HG03342 (cell line): ENCODE measurements at regions not wholly inside any gene's neighbourhood (a gene's known extent, or its start where the extent isn't known, plus 50 kb on each side); places are given as distances from the start of the nearest gene placed in this dataset.
"Not testable (repeated sequence)": the region's sequence is repeated elsewhere in the genome, so short reads cannot be mapped to it uniquely, and the experiment has no call there.

Experiments
- ATAC-seq: cut with Tn5 transposase; IDR thresholded peaks from one replicate; pipeline ENCODE4 v1.9.1; 2021; ENCODE audit warnings: mild to moderate bottlenecking, moderate library complexity; ENCODE audit not compliant: unreplicated experiment

DNA sequence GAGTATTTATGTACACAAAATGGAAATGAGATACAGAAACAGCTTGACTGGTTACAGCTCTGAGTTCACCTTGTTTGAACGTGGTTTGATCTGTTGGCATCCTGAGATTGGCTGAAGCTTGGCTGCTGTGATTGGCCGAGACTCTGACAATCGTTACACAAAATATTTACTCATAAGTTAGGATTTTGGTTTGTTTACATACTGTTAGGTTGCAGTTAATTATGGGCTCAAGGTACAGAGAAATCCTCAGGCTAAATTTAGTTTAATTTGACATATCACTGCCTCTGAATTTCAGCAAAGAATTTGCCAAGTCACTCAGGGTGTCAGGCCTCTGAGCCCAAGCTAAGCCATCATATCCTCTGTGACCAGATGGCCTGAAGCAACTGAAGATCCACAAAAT lies 227.3 kb downstream of the COPRS start:
- no peak for ATAC-seq

DNA sequence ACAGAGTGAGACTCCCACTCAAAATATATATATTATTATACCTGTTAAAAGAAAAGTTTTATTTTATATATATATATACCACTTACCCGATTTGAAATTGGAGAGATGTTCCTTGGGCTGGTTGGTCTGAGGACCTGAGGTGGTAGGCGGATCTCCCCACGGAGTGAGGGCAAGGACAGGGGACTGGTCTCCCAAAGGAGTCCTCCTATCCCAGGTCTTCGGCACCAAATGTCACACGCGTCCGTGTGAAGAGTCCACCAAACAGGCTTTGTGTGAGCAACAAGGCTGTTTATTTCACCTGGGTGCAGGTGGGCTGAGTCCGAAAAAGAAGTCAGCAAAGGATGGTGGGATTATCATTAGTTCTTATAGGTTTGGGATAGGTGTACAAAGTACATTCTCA lies 228.2 kb downstream of the COPRS start:
- ATAC-seq: not testable (repeated sequence)

DNA sequence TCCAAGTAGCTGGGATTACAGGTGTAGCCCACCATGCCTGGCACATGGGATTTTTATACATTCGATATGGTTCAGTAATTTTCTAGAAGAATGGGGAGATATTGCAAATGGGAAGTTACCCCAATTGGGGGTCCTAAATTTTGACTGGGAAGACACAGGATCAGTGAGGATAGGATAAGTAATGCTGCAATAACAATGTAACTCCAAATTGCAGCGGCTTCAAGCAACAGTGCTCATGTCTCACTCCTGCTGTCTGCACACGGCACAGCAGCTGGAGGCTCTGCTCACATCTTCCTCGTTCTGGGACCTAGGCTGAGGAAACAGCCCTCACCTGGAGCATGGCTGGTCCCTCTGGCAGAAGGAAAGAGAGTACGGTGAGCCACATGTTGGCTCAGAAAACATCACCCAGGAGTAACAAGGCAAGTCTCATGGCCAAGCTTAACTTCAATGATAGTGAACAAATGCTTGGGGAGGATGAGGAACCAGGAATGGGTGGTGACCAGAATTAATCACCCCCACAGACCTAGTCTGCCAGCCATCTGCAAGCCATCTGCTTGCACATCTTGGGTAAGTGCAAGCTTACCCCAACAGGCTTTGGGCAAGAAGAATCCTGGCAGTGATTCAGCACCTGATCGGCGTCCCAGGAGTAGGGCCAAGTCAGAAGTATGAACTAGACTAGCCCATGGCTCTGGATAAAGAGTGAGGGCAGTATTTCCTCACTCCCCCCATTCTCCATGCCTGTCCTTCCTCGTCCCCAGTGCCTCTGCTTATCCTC lies 229.2 kb downstream of the COPRS start:
- ATAC-seq: no peak

DNA sequence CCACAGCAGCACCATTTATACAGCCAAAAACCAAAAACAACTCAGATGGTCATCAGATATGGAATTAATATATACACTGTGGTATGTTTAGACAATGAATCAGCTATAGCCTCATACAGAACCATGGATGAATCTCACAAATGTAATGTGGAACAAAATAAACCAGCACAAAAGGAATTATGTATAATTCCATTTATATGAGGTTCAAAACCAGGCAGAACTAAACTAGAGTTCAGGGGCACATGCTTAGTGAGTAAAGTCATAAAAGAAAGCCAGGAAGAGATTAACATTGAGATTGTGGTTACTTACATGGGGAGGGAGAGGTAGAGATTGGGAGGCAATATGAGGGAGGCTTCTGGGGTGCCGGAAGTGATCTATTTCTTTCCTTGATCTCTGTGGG lies 231.1 kb downstream of the COPRS start:
- no peak for ATAC-seq

DNA sequence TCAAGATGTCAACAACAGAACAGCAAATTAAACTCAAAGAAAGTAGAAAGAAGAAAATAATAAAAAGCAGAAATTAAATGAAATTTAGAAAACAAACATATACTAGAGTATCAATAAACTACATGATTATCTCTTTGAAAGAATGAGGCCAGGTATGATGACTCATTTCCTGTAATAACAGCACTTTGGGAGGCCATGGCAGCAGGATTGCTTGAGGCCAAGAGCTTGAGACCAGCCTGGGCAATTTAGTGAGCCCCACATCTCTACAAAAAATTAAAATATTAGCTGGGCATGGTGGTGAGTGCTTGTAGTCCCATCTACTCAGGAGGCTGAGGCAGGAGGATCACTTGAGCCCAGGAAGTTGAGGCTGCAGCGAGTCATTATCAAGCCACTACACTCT lies 232.5 kb downstream of the RAB11FIP4 start:
- no peak for ATAC-seq

DNA sequence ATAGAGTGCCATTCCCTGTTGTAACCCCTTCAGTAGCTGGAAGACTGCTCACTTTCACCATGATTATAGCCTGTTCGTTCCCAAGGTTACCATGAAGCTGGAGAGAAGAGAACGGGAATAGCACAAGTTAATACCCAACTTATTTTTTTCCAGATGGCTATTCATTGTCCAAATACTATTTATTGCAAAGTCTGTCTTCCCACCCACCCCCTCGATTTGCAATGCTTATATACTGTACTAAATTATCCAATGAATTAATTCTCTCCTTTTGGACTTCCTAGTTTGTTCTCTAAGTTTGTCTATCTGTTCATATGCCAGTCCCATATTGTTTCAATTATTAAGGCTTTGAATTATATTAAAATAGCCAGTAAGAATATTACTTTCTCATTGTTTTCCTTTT lies 231.0 kb downstream of the RAB11FIP4 start:
- ATAC-seq: no peak

DNA sequence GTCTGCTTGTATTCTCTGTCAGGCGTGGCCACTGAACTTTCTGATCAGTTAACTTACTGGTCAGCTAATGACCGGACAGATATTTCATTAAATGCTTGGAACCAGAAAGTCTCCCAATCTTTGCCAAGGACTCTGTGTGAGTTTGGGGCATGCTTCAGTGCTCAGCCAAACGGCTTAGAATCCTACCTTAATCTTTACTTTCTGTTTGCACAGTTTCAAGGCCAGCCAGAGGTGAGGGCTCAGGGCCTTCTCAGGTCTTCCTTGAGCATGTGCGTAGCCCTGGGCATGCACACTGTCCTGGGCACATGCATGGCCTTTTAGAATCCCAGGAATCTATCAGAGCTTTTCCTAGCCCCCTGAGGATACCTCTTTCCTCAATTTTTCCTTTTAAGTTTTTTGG lies 230.1 kb downstream of the RAB11FIP4 start:
- ATAC-seq: no peak

DNA sequence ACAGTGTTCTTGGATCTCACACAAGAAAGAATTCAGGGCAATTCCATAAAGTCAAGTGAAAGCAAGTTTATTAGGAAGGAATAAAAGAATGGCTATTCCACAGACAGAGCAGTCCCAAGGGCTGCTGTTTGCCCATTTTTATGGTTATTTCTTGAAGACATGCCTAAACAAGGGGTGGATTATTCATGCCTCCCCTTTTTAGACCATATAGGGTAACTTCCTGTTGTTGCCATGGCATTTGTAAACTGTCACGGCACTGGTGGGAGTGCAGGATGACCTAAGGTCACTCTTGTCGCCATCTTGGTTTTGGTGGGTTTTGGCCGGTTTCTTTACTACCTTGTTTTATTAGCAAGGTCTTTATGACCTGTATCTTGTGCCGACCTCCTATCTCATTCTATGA lies 219.6 kb downstream of the RAB11FIP4 start:
- not testable (repeated sequence) for ATAC-seq

DNA sequence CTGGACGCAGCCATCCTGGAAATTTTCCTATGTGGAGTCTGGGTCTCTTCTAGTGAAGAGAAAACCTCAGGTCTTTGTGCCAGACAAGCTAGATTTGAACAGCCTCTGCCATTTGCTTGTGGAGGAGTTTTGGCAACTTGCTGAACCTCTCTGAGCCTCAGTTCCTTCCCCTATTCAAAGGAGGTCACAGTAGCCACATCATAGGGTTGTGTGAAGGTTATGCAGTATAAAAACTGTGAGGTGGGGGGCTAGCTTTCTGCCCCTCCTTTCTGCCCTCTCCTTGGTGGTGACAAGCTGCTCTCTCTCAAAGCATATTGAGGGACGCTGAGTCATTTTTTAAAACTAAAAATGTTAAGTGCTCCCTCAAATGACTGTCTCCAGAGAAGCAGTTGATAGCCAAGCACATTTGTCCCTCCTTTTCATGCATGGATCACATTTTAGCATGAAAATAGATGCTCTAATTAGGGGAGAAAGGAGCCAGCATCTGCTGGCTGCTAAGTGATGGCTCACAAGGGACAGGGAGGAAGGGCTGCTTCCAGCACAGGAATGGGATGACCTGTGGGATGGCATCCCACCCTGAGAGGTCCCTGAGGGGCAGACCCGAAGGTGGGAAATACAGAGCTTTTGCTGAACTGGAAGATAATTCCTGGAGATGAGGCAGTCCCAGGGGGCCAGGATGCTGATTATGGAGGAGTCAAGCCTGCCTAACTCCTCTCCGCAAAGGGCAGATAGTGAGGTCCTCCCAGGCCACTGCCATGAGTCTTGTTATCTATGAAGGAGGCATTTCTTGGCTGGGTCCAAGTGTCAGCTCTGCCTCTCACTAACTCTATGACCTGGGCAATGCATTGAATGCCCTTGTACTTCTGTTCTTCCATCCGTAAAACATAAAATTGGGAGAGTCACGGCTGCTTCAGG lies 218.8 kb downstream of the RAB11FIP4 start:
- no peak for ATAC-seq

DNA sequence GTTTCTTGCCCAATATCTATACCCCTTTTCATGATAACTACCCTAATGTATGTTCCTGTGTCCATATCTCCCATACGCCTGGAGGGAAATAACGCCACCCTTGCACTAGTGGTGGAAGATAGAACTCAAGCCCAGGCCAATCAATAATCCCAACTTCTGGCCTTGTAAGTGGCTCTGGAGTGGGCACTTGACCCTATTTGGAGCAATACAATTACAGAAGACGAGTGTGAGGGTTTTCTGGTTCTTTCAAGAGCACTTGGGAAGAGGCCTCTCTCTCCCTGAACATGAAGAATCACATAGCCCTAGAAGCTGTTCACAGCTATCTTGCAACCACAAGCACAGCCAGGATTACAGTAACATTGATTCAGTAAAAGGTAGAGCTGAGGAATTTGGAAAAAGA lies 217.9 kb downstream of the RAB11FIP4 start:
- ATAC-seq: no peak

DNA sequence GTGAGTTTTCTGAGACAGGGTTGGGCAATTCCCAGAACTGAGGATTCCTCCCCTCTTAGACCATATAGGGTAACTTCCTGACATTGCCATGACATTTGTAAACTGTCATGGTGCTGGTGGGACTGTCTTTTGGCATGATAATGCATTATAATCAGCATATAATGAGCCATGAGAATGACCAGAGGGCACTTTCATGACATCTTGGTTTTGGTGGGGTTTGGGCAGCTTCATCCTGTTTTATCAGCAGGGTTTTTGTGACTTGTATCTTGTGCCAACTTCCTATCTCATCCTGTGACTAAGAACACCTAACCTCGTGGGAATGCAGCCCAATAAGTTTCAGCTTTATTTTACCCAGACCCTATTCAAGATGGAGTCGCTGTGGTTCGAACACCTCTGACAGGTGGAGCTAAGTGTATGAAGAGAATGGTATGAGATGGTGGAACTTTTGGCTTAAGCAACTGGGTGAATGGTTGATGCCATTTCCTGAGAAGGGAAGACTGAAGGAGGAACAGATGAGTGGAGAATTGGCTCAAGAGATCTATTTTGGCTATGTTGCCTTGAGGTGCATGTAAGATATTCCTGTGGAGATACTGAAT lies 217.3 kb downstream of the RAB11FIP4 start:
- no peak for ATAC-seq

DNA sequence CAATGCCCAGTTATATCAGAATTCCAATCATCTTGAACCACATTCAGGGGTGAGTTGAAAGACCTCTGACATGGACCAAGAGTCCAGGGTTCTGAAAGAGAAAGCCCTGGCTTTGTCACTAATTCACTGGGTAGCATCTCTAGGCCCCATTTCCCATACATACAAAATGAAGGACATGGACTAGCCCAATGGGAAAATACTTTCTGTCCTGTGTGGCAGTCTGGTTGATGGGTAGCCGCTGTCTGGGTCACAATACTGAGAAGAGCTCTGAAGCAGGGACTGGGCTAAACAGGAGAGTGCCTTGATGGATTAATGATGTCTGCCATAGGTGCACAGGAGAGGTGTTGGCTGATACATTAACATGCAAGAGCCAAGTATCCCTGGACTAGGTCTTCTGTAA lies 214.3 kb downstream of the RAB11FIP4 start:
- no peak for ATAC-seq

DNA sequence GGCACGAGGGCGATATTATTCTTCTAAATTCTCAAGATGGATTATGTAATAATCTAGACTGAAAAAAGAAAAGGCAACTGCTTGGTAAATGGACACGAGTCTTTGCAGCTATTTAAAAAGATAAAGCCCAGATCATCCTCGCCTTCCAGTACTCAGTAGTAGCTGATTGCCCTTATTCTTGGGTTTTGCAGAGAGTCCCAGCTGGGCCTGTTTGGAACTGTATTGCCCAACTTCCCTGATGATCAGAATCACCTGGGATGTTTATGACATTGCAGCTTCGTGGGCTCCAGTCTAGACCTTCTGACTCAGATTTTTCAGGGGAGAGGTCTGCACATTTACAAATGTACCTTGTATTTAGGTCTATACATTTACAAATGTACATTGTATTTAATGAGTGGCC lies 213.5 kb downstream of the RAB11FIP4 start:
- no peak for ATAC-seq

DNA sequence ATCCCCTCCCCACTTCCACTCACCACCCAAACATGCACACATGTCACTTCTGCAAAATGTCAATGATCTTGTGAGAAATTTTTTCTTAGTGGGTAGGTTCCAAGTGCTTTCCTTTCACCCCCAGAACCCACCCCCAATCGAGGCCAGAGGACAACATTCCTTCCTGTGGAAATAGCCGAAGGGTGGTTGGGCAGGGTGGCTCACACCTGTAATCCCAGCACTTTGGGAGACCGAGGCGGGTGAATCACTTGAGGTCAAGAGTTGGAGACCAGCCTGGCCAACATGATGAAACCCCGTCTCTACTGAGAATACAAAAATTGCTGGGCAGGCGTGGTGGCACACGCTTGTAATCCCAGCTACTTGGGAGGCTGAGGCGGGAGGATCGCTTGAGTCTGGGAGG lies 208.7 kb downstream of the RAB11FIP4 start:
- ATAC-seq: not testable (repeated sequence)

DNA sequence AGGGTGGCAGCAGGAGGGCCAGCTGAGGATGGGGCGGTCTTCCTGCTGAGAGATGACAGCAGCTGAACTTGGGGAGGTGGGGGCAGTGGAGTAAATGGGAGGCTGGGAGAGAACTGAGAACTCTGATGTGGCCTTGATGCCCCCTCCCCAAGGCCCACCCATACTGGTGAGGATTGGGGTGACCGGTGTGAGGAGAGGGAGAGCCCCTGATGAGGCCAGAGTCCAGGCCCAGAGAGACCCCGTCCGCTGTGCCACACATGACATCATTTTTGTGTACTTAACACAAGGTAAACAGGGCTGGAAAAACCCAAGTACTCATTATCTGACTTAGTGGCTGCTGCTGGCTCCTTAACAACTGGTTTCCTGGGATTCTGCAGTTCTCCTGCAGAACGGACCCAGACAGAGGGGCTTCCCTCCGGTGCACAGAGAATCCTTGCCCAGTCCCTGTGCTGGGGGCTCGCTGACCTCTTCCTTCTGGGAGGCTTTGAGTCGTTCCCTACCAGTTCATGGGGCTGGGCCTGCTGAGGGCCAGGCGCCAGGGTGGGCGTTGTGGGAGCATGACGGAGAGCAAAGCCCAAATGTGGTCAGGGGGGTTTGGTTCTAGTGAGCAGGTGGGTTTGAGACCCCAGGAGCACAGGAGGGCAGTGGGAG lies 207.6 kb downstream of the RAB11FIP4 start:
- no peak for ATAC-seq

DNA sequence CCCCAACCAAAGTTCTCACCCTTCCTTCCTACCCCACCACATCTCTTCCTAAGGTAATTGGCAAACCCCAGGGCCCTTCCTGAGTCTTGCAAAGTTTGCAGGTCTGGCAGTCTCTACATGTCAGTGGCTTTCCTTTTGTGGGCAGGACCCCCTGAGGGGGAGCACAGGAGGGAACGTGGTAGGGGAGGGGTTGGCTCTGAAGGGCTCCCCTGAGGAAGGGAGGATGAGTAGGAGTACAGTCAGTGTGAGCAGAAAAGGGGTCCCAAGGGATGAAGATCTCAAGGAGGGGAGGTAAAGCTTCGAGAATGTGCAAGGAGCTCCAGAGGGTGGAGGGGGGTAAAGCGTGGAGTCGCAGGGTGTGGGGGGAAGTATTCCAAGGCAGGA lies 206.9 kb downstream of the RAB11FIP4 start:
- ATAC-seq: no peak

DNA sequence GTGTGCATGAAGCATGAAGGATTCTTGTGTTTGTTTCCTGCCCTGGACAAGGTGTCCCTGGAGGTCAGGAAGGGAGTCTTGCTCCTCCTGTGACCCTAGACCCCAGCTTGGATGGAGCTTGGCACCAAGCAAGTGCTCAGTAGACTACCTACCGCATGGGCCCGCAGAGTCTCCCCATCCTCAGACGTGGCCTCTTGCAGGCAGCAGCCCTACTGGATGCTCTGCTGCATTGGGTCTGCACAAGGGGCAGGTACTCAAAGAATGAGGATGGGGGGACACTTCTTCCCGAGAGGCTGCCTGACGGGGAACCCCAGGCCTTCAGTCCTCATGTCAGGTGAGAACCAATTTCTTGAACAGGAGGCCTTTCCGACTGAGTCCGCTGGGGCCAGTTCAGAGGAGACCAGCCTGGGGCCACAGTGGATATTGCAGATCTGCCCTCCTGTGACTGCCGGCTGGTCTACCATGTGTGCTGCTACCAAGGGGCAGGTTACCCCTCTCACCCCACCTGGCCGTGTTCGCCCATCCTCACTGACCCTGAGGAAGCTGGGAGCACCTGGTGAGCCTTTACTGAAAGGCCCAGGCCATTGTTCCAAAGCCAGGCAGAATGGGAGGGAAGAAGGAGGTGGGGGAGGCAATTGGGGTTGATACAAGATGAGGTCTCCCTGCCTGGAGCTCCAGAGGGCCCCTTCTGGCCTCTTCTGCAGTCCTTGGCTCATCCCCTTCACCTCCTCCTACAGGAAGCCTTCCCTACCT lies 206.3 kb downstream of the RAB11FIP4 start:
- no peak for ATAC-seq

DNA sequence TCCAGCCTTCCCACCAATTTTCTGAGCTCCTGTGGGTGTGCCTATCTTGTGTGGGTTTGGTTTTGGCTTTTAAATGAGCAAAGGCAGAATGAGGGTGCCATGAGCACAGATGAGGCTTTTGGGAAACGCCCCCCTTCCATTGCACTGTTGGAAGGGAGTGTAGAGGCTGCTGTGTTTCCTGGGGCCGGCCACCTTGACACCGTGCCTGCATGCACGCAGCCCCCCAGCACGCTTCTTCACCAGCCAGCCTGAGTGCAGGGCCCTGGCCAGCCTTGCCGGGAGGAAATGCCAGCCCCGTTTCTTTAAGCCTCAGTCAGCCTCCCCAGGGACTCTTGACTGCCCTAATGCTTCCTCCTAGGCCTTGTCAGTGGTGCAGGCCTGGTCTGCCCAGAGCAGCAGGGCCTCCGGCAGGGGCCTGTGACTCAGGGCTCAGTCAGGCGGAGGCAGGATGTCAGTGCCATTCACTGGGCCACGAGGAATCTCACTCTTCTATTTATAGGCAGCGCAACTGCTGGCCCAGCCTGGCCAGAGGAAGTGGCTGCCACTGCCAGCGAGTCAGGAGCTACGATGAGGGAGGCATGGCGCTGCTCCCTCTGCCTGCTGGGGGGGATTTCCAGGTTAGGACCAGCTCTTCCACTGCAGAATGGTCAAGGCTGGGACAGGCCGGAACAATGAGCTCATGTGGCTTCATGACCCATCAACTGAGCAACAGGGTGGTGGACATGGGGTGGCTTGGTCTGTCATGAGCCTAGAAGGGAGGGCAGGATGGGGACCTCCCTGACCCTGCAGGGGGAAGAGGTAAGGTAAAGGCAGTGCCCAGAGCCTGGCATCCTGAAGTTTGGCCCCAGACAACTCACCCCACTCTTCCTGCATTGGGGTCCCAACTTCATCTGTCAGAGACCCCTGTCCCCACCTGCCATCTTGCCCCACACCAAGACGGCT lies 205.2 kb downstream of the RAB11FIP4 start:
- ATAC-seq: peak; percentile 78

DNA sequence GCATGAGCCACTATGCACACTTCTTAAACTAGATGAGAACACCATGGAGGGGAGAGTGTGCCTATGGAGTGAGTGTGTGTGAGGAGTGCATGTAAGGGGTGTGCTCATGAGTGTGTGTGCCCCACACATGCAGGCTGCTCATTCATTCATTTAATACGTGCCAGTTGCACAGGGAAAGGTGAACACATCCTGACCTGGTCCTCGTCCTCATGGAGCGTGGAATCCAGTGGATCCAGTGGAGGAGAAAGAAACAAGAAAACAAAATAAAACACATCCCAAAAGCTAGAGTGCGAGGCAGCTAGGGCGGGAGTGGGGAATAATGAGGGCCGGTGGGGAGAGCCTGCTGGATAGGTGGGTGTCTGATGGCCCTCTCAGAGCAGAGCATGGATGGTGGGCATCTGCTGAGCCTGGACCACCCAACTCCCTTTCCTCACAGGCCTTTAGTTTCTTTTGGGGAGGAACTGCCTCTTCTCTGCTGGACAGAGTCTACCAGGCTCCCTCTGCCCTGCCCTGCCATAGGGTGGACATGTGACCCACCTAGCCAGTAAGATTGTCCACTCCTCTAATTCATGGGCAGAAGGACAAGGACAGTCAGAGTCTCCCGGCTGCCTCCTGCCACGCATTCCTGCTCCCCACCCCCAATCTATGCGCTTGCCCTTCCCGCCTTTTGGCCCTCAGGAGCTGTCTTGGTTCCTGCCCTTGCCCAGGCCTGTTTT lies 204.3 kb downstream of the RAB11FIP4 start:
- ATAC-seq: no peak
